OCI-LY3 (cell line): ENCODE measurements at regions not wholly inside any gene's neighbourhood (a gene's known extent, or its start where the extent isn't known, plus 50 kb on each side); places are given as distances from the start of the nearest gene placed in this dataset.

Experiments
- H2AFZ ChIP-seq: fragments of 200-600, 300-600 bp; shearing (Covaris generic); 2 replicates; pipeline ENCODE4 v1.6.0; 2014; ENCODE audit warnings: antibody characterized with exemption, low read depth, low read length
- H3K27ac ChIP-seq: fragments of 200-600, 300-600 bp; sonication (generic); 2 replicates; pipeline ENCODE4 v1.5.1; 2014; ENCODE audit warnings: mild to moderate bottlenecking, low read length, moderate library complexity, mixed read lengths
- H3K27me3 ChIP-seq: fragments of 200-600, 300-600 bp; sonication (generic); 2 replicates; pipeline ENCODE4 v1.6.1; 2014; ENCODE audit warnings: low read depth, low read length, mixed read lengths
- H3K36me3 ChIP-seq: fragments of 200-600, 300-600 bp; sonication (generic); replicated peaks from 2 replicates; pipeline ENCODE3; 2014; ENCODE audit warnings: low read depth, low read length, mixed read lengths
- H3K4me1 ChIP-seq: fragments of 300-600, 200-600 bp; sonication (generic); 2 replicates; pipeline ENCODE4 v1.6.1; 2014; ENCODE audit warnings: low read length, mixed read lengths
- H3K4me2 ChIP-seq: fragments of 200-600, 300-600 bp; sonication (generic); 2 replicates; pipeline ENCODE4 v1.6.1; 2014; ENCODE audit warnings: low read length, mixed read lengths
- H3K4me3 ChIP-seq: fragments of 300-600, 200-600 bp; sonication (generic); 2 replicates; pipeline ENCODE4 v1.5.1; 2014; ENCODE audit warnings: antibody characterized with exemption, mild to moderate bottlenecking, low read length, moderate library complexity
- H3K79me2 ChIP-seq: fragments of 300-600, 200-600 bp; shearing (Covaris generic); 2 replicates; pipeline ENCODE4 v1.6.1; 2014; ENCODE audit warnings: mild to moderate bottlenecking, low read length, mixed read lengths
- H3K9ac ChIP-seq: fragments of 300-600, 200-600 bp; shearing (Covaris generic); 2 replicates; pipeline ENCODE4 v1.6.0; 2014; ENCODE audit warnings: mild to moderate bottlenecking, low read length, moderate library complexity
- H3K9me3 ChIP-seq: fragments of 200-600, 300-600 bp; shearing (Covaris generic); 2 replicates; pipeline ENCODE4 v1.6.1; 2014; ENCODE audit warnings: low read length, mixed read lengths; ENCODE audit not compliant: insufficient read depth
- H4K20me1 ChIP-seq: fragments of 200-600, 300-600 bp; sonication (generic); 2 replicates; pipeline ENCODE4 v1.6.1; 2016; ENCODE audit warnings: low read length, mixed read lengths; ENCODE audit not compliant: insufficient read depth
- CTCF ChIP-seq: fragments of 200-600, 300-600 bp; sonication (generic); IDR thresholded peaks from 2 replicates; pipeline ENCODE4 v1.5.1; 2014; ENCODE audit warnings: antibody characterized with exemption, low read length, low read depth
- EZH2phosphoT487 ChIP-seq: fragments of 200-600 bp; shearing (Covaris generic); IDR thresholded peaks from 2 replicates; pipeline ENCODE4 v1.6.1; 2018; ENCODE audit warnings: antibody characterized with exemption, mixed run types, low read depth

GRCh38 chrX:25573631-25574030, 557.9 kb upstream of the ARX start:
- no peaks in the 10 kb centered on the region for H4K20me1 ChIP-seq
- no peaks in the 10 kb centered on the region for H3K9me3 ChIP-seq
- TF ChIP-seq EZH2phosphoT487: no peak
- no peak for TF ChIP-seq CTCF
- H3K4me1 ChIP-seq: no peaks in the 10 kb centered on the region
- H3K36me3 ChIP-seq: no peaks in the 10 kb centered on the region
- no peak overlapping the region for H2AFZ ChIP-seq
- no peak overlapping the region for H3K9ac ChIP-seq
- no peak overlapping the region for H3K27ac ChIP-seq
- H3K79me2 ChIP-seq: no peaks in the 10 kb centered on the region
- H3K4me3 ChIP-seq: no peak overlapping the region
- no peaks in the 10 kb centered on the region for H3K27me3 ChIP-seq
- H3K4me2 ChIP-seq: no peak overlapping the region

GRCh38 chrX:25596921-25597320, 541.2 kb upstream of the MAGEB18 start:
- H3K79me2 ChIP-seq: no peaks in the 10 kb centered on the region
- no peaks in the 10 kb centered on the region for H3K36me3 ChIP-seq
- no peaks in the 10 kb centered on the region for H4K20me1 ChIP-seq
- no peak overlapping the region for H2AFZ ChIP-seq
- no peaks in the 10 kb centered on the region for H3K27me3 ChIP-seq
- TF ChIP-seq CTCF (no peak), EZH2phosphoT487 (no peak)
- H3K4me1 ChIP-seq: no peaks in the 10 kb centered on the region
- H3K27ac ChIP-seq: no peak overlapping the region
- no peaks in the 10 kb centered on the region for H3K9me3 ChIP-seq
- H3K4me2 ChIP-seq: no peak overlapping the region
- H3K4me3 ChIP-seq: no peak overlapping the region
- no peak overlapping the region for H3K9ac ChIP-seq

- Histone ChIP-seq H3K27ac (no peak overlapping the region), H3K4me1 (no peaks in the 10 kb centered on the region), H3K9ac (no peak overlapping the region), H3K9me3 (no peaks in the 10 kb centered on the region), H3K27me3 (no peaks in the 10 kb centered on the region), H3K4me2 (no peak overlapping the region), H4K20me1 (no peaks in the 10 kb centered on the region), H3K79me2 (no peaks in the 10 kb centered on the region), H3K36me3 (no peaks in the 10 kb centered on the region), H2AFZ (no peak overlapping the region), H3K4me3 (no peak overlapping the region)
- TF ChIP-seq EZH2phosphoT487: no peak
- TF ChIP-seq CTCF: no peak
Observed at GRCh38 chrX:25597551-25597950, 540.6 kb upstream of the MAGEB18 start.

- no peaks in the 10 kb centered on the region for H3K9me3 ChIP-seq
- H3K4me3 ChIP-seq: no peak overlapping the region
- no peak overlapping the region for H3K4me2 ChIP-seq
- no peaks in the 10 kb centered on the region for H3K36me3 ChIP-seq
- no peaks in the 10 kb centered on the region for H3K4me1 ChIP-seq
- no peaks in the 10 kb centered on the region for H3K79me2 ChIP-seq
- no peak overlapping the region for H3K27ac ChIP-seq
- H2AFZ ChIP-seq: no peak overlapping the region
- H3K9ac ChIP-seq: no peak overlapping the region
- H4K20me1 ChIP-seq: no peaks in the 10 kb centered on the region
- H3K27me3 ChIP-seq: no peaks in the 10 kb centered on the region
- TF ChIP-seq CTCF: no peak
- TF ChIP-seq EZH2phosphoT487: no peak
Observed at GRCh38 chrX:25599061-25599460, 539.1 kb upstream of the MAGEB18 start.
